ENCODE measurements at regions not wholly inside any gene's neighbourhood (a gene's known extent, or its start where the extent isn't known, plus 50 kb on each side); places are given as distances from the start of the nearest gene placed in this dataset.

- DNase-seq, result no peak
Observed at GRCh38 chrX:39905538-39905891, 192.2 kb downstream of the BCOR start.

- no peak for DNase-seq
Observed at GRCh38 chrX:39905946-39906345, 191.8 kb downstream of the BCOR start.

DNA sequence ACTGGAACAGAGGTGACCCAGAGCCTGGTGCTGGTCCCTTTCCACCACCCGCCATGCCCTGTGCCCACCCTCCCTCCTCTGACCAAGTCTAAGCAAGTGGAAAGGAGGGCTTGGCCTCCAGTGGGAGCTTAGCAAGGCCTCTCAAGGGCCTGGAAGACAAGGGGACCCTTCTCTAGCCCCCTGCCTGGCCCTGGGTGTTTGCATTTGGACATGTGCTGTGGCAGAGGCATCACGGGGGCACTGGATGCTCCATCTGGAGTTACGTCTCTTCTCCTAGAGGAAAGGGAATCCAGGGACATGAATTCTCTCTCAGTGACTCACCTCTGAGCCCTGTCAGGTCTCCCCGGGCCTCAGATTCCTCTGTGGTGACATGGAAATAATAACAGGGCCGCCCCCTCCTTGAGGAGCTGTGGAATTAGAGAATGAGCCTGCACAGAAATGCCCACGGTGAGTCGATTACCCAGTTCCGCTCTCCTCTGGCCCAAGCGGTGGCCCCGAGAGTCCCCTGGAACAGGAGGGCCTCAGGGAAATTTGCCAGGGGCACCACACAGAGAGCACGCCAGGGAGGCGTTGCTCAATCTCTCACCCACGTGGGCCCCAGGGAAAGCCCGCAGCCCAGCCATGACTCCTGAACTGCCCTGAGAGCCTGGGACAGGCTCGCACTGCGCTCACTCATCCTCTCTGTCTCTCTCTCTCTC lies 189.6 kb downstream of the BCOR start:
- DNase-seq, result no peak

- no peak for DNase-seq
Observed at GRCh38 chrX:39909996-39910395, 187.8 kb downstream of the BCOR start.

GRCh38 chrX:39910651-39911050 lies 187.1 kb downstream of the BCOR start:
- no peak for DNase-seq

- no peak for DNase-seq
Observed at GRCh38 chrX:39911278-39911897, 186.4 kb downstream of the BCOR start.

- no peak for DNase-seq
Observed at GRCh38 chrX:39912126-39912525, 185.6 kb downstream of the BCOR start.

DNA sequence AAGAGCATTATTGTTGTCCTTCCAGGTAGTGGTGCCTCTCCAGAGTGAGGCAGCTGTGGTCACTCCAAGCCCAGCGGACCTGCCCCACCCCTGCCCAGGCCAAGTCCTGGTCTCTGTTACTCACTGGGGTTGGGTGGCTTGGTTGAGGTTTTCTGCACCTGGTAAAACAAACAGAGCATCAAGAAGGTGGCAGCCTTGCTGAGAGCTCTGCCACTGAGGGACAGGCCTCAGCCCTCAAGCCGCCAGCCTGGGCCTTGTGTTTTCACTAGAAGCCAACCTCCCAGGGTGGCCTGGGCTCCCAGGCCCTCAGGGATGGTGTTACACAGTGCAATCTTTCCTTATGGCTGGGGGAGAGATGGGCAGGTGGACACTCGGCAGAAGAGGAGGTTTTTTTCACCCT lies 182.7 kb downstream of the BCOR start:
- no peak for DNase-seq

- no peak for DNase-seq
Observed at GRCh38 chrX:39915596-39915995, 182.2 kb downstream of the BCOR start.

DNA sequence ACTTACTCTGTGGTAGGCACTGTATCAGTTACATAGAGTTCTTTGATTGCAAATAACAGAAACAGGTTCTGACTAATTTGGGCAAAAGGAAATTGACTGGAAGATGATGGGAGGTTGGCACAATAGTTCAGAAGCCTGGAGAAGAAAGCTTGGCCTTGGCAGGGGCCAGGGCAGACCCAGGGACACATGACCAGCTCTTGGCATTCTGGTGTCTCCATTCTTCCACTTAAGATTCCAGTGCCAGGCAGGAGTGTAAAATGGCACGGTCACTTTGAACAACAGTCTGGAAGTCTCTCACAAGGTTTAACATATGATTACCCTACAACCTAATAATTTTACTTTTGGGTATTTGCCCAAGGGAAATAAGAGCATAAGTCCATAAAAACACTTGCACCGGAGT lies 175.9 kb downstream of the BCOR start:
- DNase-seq, result no peak

- DNase-seq, result no peak
Observed at GRCh38 chrX:39922488-39922887, 175.3 kb downstream of the BCOR start.

GRCh38 chrX:39922926-39923325 lies 174.8 kb downstream of the BCOR start:
- no peak for DNase-seq

- DNase-seq, result no peak
Observed at GRCh38 chrX:39927380-39927779, 170.4 kb downstream of the BCOR start.

GRCh38 chrX:39928704-39929378 lies 168.9 kb downstream of the BCOR start:
- DNase-seq, result no peak

- no peak for DNase-seq
Observed at GRCh38 chrX:39929379-39930025, 168.3 kb downstream of the BCOR start.

DNA sequence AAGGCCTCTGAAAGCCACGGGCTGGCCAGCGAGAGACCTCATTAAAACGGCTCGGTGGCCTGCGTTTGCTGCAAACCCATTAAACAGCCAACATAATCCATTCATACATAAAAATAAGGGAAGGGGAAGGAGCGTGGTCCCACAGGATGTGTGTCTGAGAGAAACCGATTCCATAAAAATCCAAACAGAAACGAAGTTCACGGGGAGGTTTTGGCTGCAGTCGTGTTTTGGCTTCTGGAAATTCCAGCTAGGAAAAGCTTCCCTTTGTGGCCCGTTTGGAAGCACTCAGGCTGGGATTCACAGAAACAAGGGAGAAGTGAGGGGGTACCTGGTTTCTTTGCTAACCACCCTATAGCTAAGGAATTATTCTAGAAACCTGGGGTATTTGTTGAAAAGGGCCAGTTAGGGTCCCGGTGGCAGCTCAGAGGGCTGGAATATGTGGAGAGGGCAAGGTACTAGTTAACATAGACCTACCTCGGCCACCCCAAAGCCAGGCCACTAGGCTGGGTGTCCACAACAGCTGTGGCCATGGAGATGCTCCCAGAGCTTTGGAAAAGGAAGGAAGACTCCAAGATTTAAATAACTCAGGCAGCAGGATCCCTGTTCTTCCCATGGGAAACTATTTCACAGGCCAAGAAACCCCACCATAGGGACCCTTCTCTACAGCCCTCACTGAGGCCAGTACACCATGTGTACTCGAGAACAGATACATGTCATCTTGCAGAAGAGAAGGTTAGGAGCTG lies 166.8 kb downstream of the BCOR start:
- DNase-seq, result no peak

GRCh38 chrX:39931529-39932282 lies 166.1 kb downstream of the BCOR start:
- DNase-seq, result no peak

- no peak for DNase-seq
Observed at GRCh38 chrX:39935411-39936064, 162.2 kb downstream of the BCOR start.

GRCh38 chrX:39936886-39937770 lies 160.6 kb downstream of the BCOR start:
- no peak for DNase-seq

DNA sequence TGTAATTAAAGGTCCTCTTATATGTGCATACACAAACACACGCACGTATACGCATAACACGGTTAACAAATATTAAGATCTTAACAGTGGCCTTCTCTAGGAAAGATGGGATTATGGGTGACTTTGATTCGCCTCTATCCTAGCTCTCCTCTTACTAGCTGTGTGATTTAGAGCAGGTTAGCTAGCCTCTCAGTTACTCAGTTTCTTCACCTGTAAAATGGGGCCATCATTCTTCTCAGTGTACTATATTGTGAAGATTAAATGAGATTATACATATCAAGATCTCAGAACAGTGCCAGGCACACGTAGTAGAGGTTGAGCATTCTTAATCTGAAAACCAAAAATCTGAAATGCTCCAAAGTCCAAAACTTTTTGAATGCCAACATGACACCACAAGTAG lies 159.3 kb downstream of the BCOR start:
- no peak for DNase-seq

GRCh38 chrX:39939678-39940077 lies 158.1 kb downstream of the BCOR start:
- DNase-seq, result no peak

Measured in activated effector memory CD4-positive, alpha-beta T cell treated with anti-CD3 and anti-CD28 coated beads, Interleukin-2, amount 50 U/mL, for 16 hours (primary cell).